CD4-positive, alpha-beta T cell (primary cell): ENCODE measurements at regions not wholly inside any gene's neighbourhood (a gene's known extent, or its start where the extent isn't known, plus 50 kb on each side); places are given as distances from the start of the nearest gene placed in this dataset.

Experiments used
- ATAC-seq: fragments of 200-7000 bp; cut with Tn5 transposase; one replicate; pipeline ENCODE4 v1.10.0; 2022; ENCODE audit warnings: mild to moderate bottlenecking; ENCODE audit not compliant: poor library complexity
- CTCF ChIA-PET: fragments of 350-600 bp; sonication (Branson Sonifier 250); formaldehyde crosslinking; loops from one replicate; lab custom pipeline; 2021; ENCODE audit warnings: antibody characterized with exemption, inconsistent platforms; lab: Charles Lee
- POLR2A ChIA-PET: fragments of 350-600 bp; sonication (Branson Sonifier 250); formaldehyde crosslinking; loops from one replicate; lab custom pipeline; 2021; ENCODE audit warnings: antibody characterized with exemption, inconsistent platforms; lab: Charles Lee
- DNase-seq, 14 experiments: peaks; one replicate each; pipeline ENCODE4 v3.0.0-alpha.2; 2013 to 2020; ENCODE audit warnings: mixed read lengths in 2 of 14
- H3K27ac ChIP-seq, 2 donors: one replicate each; pipeline versions ENCODE4 v1.5.1 to v1.7.0; 2013; ENCODE audit warnings: low read length in 2 of 2, low read depth in 1 of 2, mild to moderate bottlenecking in 1 of 2
- H3K27me3 ChIP-seq, 2 experiments: 1 replicate in 1 of 2; 2 replicates in 1 of 2; pipeline versions ENCODE4 v1.6.1 to v1.7.0; 2013; ENCODE audit warnings: low read length in 2 of 2, control low read depth in 1 of 2, mild to moderate bottlenecking in 1 of 2, moderate library complexity in 1 of 2; ENCODE audit not compliant: insufficient read depth in 2 of 2, control insufficient read depth in 1 of 2
- H3K36me3 ChIP-seq: one replicate; pipeline ENCODE4 v1.6.1; 2013; ENCODE audit warnings: low read length, control low read depth; ENCODE audit not compliant: insufficient read depth
- H3K4me1 ChIP-seq: one replicate; pipeline ENCODE4 v1.6.1; 2013; ENCODE audit warnings: low read length, control low read depth; ENCODE audit not compliant: insufficient read depth
- H3K4me3 ChIP-seq: one replicate; pipeline ENCODE4 v1.5.1; 2013; ENCODE audit warnings: mild to moderate bottlenecking, low read length, moderate library complexity
- H3K9me3 ChIP-seq, 2 experiments: 1 replicate in 1 of 2; 2 replicates in 1 of 2; pipeline versions ENCODE4 v1.6.1 to v1.7.0; 2013; ENCODE audit warnings: low read length in 2 of 2, mild to moderate bottlenecking in 2 of 2, control low read depth in 1 of 2, moderate library complexity in 1 of 2; ENCODE audit not compliant: control insufficient read depth in 1 of 2, insufficient read depth in 1 of 2
- H3K27ac Mint-ChIP-seq: one replicate; pipeline ENCODE4 v1.8.0; 2020; ENCODE audit warnings: mixed read lengths
- H3K27me3 Mint-ChIP-seq: one replicate; pipeline ENCODE4 v1.8.0; 2021; ENCODE audit warnings: mixed read lengths
- H3K36me3 Mint-ChIP-seq: one replicate; pipeline ENCODE4 v1.8.0; 2021; ENCODE audit warnings: low read depth, mixed read lengths
- H3K4me1 Mint-ChIP-seq: one replicate; pipeline ENCODE4 v1.8.0; 2021; ENCODE audit warnings: low read depth, mixed read lengths
- H3K4me3 Mint-ChIP-seq: one replicate; pipeline ENCODE4 v1.8.0; 2020; ENCODE audit warnings: mild to moderate bottlenecking, mixed read lengths
- H3K9me3 Mint-ChIP-seq: one replicate; pipeline ENCODE4 v1.8.0; 2020; ENCODE audit warnings: mixed read lengths
- CTCF ChIP-seq: fragments of 200-600 bp; IDR thresholded peaks from one replicate; pipeline ENCODE4 v1.8.0; 2022; ENCODE audit warnings: antibody characterized with exemption, mild to moderate bottlenecking
- intact Hi-C, 2 experiments: fragments of 100-400 bp; cut with DNase I in 1 of 2; cut with micrococcal nuclease in 1 of 2; formaldehyde crosslinking; loops; one replicate each; pipeline versions ENCODE4 v1.15.1 to v1.9.0; 2023 to 2025; cut with DNase I, micrococcal nuclease

DNA sequence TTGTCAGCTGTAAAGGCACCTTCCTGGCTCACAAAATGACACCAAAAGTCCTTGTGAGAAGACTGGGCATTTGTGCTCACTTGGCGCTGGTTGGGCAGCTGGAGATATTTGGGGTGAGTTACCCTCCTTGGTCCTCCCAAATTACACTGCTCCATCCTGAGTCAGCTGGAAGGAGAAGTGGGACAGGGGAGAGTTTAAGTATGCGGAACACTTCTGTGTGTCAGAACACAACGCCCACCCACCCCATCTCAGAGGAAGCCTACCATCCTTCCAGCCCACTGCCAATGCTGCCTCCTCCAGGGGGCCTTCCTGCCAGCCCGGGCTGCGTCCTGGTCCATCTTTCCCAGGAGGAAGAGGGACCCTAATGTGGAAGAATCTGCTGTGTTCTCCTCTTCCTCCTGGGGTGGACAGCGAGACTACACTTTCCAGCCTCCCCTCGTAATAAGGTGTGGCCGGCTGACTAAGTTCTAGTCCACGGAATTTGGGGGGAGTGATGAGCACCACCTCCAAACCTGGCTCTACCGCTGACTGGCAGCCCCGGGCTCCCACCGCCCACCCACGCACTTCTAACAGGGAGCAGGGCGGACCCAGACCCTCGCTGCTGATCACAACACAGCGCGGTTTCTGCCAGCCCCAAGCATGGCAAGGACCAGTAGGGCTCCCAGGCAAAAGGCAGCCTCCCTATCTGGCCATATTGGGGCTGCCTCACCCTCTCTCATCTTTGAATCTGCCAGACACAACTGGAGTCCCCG, 265.0 kb downstream of the XXYLT1 start:
- POLR2A ChIA-PET: no interaction called here
- H3K27me3 Mint-ChIP-seq: peaks cover 17% of the 10 kb centered on the region
- CTCF ChIA-PET: no interaction called here
- H3K4me3 Mint-ChIP-seq: no peak overlapping the region
- no peaks in the 10 kb centered on the region for H3K9me3 Mint-ChIP-seq
- H3K36me3 Mint-ChIP-seq: no peaks in the 10 kb centered on the region
- H3K27ac Mint-ChIP-seq: no peak overlapping the region
- Histone ChIP-seq H3K4me1 (no peaks in the 10 kb centered on the region), H3K4me3 (no peak overlapping the region), H3K9me3 (no peaks in the 10 kb centered on the region), H3K27me3 (peaks cover 0 to 2% of the 10 kb centered on the region in 2 experiments), H3K36me3 (no peaks in the 10 kb centered on the region), H3K27ac (no peak overlapping the region)
- no peaks in the 10 kb centered on the region for H3K4me1 Mint-ChIP-seq
- no peak for TF ChIP-seq CTCF
- ATAC-seq (no peak), DNase-seq (no peak)
- intact Hi-C loops: no loop called here

- CTCF ChIA-PET: no interaction called here
- no peaks in the 10 kb centered on the region for H3K4me1 ChIP-seq
- POLR2A ChIA-PET: no interaction called here
- H3K4me3 ChIP-seq: no peak overlapping the region
- DNase-seq: no peak
- H3K4me1 Mint-ChIP-seq: no peaks in the 10 kb centered on the region
- no peak overlapping the region for H3K27ac Mint-ChIP-seq
- H3K9me3 ChIP-seq: no peaks in the 10 kb centered on the region
- no peak overlapping the region for H3K4me3 Mint-ChIP-seq
- H3K27me3 ChIP-seq: peaks cover 0 to 2% of the 10 kb centered on the region in 2 experiments
- H3K27me3 Mint-ChIP-seq: peaks cover 17% of the 10 kb centered on the region
- intact Hi-C loops: no loop called here
- no peak overlapping the region for H3K27ac ChIP-seq
- no peaks in the 10 kb centered on the region for H3K36me3 Mint-ChIP-seq
- ATAC-seq: no peak
- no peak for TF ChIP-seq CTCF
- H3K36me3 ChIP-seq: no peaks in the 10 kb centered on the region
- no peaks in the 10 kb centered on the region for H3K9me3 Mint-ChIP-seq
Observed at GRCh38 chr3:195007151-195007550, 263.8 kb downstream of the XXYLT1 start.

GRCh38 chr3:195007766-195008165, 263.2 kb downstream of the XXYLT1 start:
- peaks cover 0 to 2% of the 10 kb centered on the region in 2 experiments for H3K27me3 ChIP-seq
- no peak for DNase-seq
- H3K4me1 ChIP-seq: no peaks in the 10 kb centered on the region
- no peaks in the 10 kb centered on the region for H3K4me1 Mint-ChIP-seq
- no peak overlapping the region for H3K4me3 ChIP-seq
- no peak overlapping the region for H3K4me3 Mint-ChIP-seq
- ATAC-seq: no peak
- no peak overlapping the region for H3K27ac ChIP-seq
- intact Hi-C loops: no loop called here
- H3K27me3 Mint-ChIP-seq: peaks cover 17% of the 10 kb centered on the region
- no peaks in the 10 kb centered on the region for H3K9me3 Mint-ChIP-seq
- POLR2A ChIA-PET: no interaction called here
- TF ChIP-seq CTCF: no peak
- H3K9me3 ChIP-seq: no peaks in the 10 kb centered on the region
- H3K27ac Mint-ChIP-seq: no peak overlapping the region
- H3K36me3 ChIP-seq: no peaks in the 10 kb centered on the region
- CTCF ChIA-PET: no interaction called here
- no peaks in the 10 kb centered on the region for H3K36me3 Mint-ChIP-seq
